Activated CD4-positive, alpha-beta T cell treated with anti-CD3 and anti-CD28 coated beads, Interleukin-2, amount 10 ng/mL, durations not matched to agents 24 days and 14 days (primary cell): ENCODE measurements at regions not wholly inside any gene's neighbourhood (a gene's known extent, or its start where the extent isn't known, plus 50 kb on each side); places are given as distances from the start of the nearest gene placed in this dataset.

Experiments
- DNase-seq: peaks from one replicate; pipeline ENCODE4 v3.0.0; 2022
- H3K27ac Mint-ChIP-seq: one replicate; pipeline ENCODE4 v1.8.0; 2022; ENCODE audit warnings: mild to moderate bottlenecking, mixed read lengths
- H3K27me3 Mint-ChIP-seq: one replicate; pipeline ENCODE4 v1.8.0; 2022; ENCODE audit warnings: mixed read lengths
- H3K36me3 Mint-ChIP-seq: one replicate; pipeline ENCODE4 v1.8.0; 2022; ENCODE audit warnings: low read depth, mild to moderate bottlenecking, mixed read lengths
- H3K4me1 Mint-ChIP-seq: one replicate; pipeline ENCODE4 v1.8.0; 2021; ENCODE audit warnings: mixed read lengths
- H3K4me3 Mint-ChIP-seq: one replicate; pipeline ENCODE4 v1.8.0; 2022; ENCODE audit warnings: mild to moderate bottlenecking, moderate library complexity, mixed read lengths
- H3K9me3 Mint-ChIP-seq: one replicate; pipeline ENCODE4 v1.8.0; 2021; ENCODE audit warnings: mixed read lengths
- intact Hi-C: fragments of 100-400 bp; cut with micrococcal nuclease; formaldehyde crosslinking; loops from one replicate; pipeline ENCODE4 v1.15.1; 2023

GRCh38 chr15:97013491-97013890 is 683.0 kb downstream of the NR2F2 start:
- H3K27ac Mint-ChIP-seq, result no peak overlapping the region

DNA sequence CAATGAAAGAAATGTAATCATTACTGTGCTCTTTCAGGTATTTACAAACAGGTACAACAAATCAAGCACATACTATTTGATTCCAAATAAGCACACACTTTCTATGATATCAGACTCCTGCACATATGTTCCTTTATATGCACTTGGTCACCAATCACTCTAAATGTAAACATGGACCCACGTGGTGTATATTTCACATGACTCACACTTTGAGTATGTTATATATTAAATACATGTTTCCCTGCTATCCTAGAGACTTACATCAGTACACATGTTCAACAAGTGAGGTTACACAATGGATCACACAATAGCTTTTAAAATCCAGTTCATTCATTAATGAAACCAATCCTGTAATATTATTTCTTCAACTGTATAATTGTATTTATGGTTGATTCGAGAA is 683.5 kb downstream of the NR2F2 start:
- Mint-ChIP-seq H3K9me3 (no peaks in the 10 kb centered on the region), H3K4me1 (no peaks in the 10 kb centered on the region), H3K4me3 (no peak overlapping the region), H3K27me3 (no peaks in the 10 kb centered on the region), H3K27ac (no peak overlapping the region), H3K36me3 (no peaks in the 10 kb centered on the region)
- no peak for DNase-seq
- intact Hi-C loops, result no loop called here

More at GRCh38 chr15:97013491-97013890, 683.0 kb downstream of the NR2F2 start:
- no peak overlapping the region for H3K4me3 Mint-ChIP-seq
- intact Hi-C loops, result no loop called here
- no peak for DNase-seq
- H3K9me3 Mint-ChIP-seq, result no peaks in the 10 kb centered on the region
- H3K4me1 Mint-ChIP-seq, result no peaks in the 10 kb centered on the region
- H3K36me3 Mint-ChIP-seq, result no peaks in the 10 kb centered on the region
- no peaks in the 10 kb centered on the region for H3K27me3 Mint-ChIP-seq

GRCh38 chr15:97023488-97023844 is 693.0 kb downstream of the NR2F2 start:
- no peak overlapping the region for H3K27ac Mint-ChIP-seq
- intact Hi-C loops, result no loop called here
- H3K36me3 Mint-ChIP-seq, result no peaks in the 10 kb centered on the region
- H3K9me3 Mint-ChIP-seq, result peaks cover 10% of the 10 kb centered on the region
- H3K4me3 Mint-ChIP-seq, result no peak overlapping the region
- H3K4me1 Mint-ChIP-seq, result no peaks in the 10 kb centered on the region
- DNase-seq, result no peak
- no peaks in the 10 kb centered on the region for H3K27me3 Mint-ChIP-seq

DNA sequence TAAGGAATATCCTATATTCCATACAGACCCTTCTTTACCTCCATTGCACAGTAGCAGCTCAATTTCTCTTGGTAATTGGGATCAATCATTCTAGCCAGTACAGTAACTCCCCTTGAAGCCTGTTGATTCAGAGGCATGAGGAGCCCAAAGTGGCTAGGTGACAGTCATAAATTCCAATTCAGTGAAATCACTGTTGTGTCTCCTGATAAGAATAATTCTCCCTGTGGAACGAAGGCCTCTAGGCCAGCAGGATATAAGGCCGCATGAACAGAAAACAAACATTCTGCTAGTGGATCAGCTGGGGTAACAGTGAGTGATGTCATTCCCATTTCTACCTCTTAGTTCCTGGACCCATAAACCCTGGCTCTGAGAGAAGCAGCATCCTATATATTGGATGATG is 696.3 kb downstream of the NR2F2 start:
- intact Hi-C loops, result no loop called here
- H3K4me1 Mint-ChIP-seq, result no peaks in the 10 kb centered on the region
- H3K27me3 Mint-ChIP-seq, result no peaks in the 10 kb centered on the region
- no peak overlapping the region for H3K4me3 Mint-ChIP-seq
- no peak for DNase-seq
- no peak overlapping the region for H3K27ac Mint-ChIP-seq
- no peaks in the 10 kb centered on the region for H3K36me3 Mint-ChIP-seq
- peaks cover 10% of the 10 kb centered on the region for H3K9me3 Mint-ChIP-seq

DNA sequence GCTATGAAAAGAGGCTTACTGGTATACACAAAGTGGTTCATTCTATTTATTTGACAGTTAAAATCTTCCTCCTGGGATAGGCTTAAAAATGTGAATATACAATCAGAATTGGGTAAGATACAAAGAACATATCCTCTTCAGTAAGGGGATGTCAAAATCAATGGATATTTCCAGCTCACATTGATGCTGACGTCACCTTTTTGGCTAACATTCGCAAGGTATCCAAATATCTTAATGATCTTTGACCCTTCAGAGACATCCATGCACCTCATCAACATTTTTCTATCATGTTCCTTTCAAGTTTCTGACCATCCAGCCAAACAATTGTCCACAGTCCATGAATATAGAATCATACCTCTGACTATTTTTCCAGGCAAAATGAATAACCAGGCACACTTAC is 697.3 kb downstream of the NR2F2 start:
- no peak overlapping the region for H3K27ac Mint-ChIP-seq
- DNase-seq, result no peak
- H3K4me3 Mint-ChIP-seq, result no peak overlapping the region
- H3K27me3 Mint-ChIP-seq, result no peaks in the 10 kb centered on the region
- intact Hi-C loops, result no loop called here
- peaks cover 10% of the 10 kb centered on the region for H3K9me3 Mint-ChIP-seq
- no peaks in the 10 kb centered on the region for H3K36me3 Mint-ChIP-seq
- no peaks in the 10 kb centered on the region for H3K4me1 Mint-ChIP-seq

DNA sequence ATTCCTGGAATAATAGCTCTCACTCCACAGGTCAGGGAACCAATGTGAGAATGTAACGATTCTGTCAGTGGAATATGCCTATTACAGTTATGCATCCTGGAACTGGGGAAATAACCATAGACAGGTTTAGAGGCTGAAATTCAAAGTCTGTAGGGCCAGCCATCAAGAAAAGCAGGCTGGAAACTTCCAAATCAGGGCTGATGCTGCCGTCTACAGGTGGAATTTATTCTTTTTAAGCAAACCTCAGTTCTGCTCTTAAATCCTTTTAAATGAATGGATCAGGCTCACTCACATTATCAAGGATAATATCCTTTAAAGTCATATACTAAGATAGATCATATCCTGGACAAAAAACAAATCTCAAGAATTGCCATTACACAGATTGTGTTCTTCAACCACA is 699.8 kb downstream of the NR2F2 start:
- H3K27me3 Mint-ChIP-seq, result no peaks in the 10 kb centered on the region
- DNase-seq, result no peak
- H3K9me3 Mint-ChIP-seq, result peaks cover 6% of the 10 kb centered on the region
- intact Hi-C loops, result no loop called here
- H3K27ac Mint-ChIP-seq, result no peak overlapping the region
- H3K4me3 Mint-ChIP-seq, result no peak overlapping the region
- H3K36me3 Mint-ChIP-seq, result no peaks in the 10 kb centered on the region
- H3K4me1 Mint-ChIP-seq, result no peaks in the 10 kb centered on the region

- Mint-ChIP-seq H3K27me3 (no peaks in the 10 kb centered on the region), H3K9me3 (no peaks in the 10 kb centered on the region), H3K36me3 (no peaks in the 10 kb centered on the region), H3K27ac (no peak overlapping the region), H3K4me3 (no peak overlapping the region), H3K4me1 (no peaks in the 10 kb centered on the region)
- no peak for DNase-seq
- intact Hi-C loops, result no loop called here
Observed at GRCh38 chr15:97036301-97036700, 705.8 kb downstream of the NR2F2 start.

GRCh38 chr15:97037080-97037479 is 706.6 kb downstream of the NR2F2 start:
- H3K36me3 Mint-ChIP-seq, result no peaks in the 10 kb centered on the region
- H3K9me3 Mint-ChIP-seq, result no peaks in the 10 kb centered on the region
- no peaks in the 10 kb centered on the region for H3K4me1 Mint-ChIP-seq
- H3K27ac Mint-ChIP-seq, result no peak overlapping the region
- no peak for DNase-seq
- H3K4me3 Mint-ChIP-seq, result no peak overlapping the region
- intact Hi-C loops, result no loop called here
- H3K27me3 Mint-ChIP-seq, result no peaks in the 10 kb centered on the region

- Mint-ChIP-seq H3K36me3 (no peaks in the 10 kb centered on the region), H3K27ac (no peak overlapping the region), H3K4me3 (no peak overlapping the region), H3K27me3 (no peaks in the 10 kb centered on the region), H3K4me1 (no peaks in the 10 kb centered on the region), H3K9me3 (no peaks in the 10 kb centered on the region)
- no peak for DNase-seq
- intact Hi-C loops, result no loop called here
Observed at GRCh38 chr15:97045666-97046421, 715.3 kb downstream of the NR2F2 start.

GRCh38 chr15:97052513-97052912 is 722.0 kb downstream of the NR2F2 start:
- intact Hi-C loops, result no loop called here
- H3K27ac Mint-ChIP-seq, result no peak overlapping the region
- no peaks in the 10 kb centered on the region for H3K27me3 Mint-ChIP-seq
- no peak for DNase-seq
- no peak overlapping the region for H3K4me3 Mint-ChIP-seq
- H3K36me3 Mint-ChIP-seq, result no peaks in the 10 kb centered on the region
- no peaks in the 10 kb centered on the region for H3K9me3 Mint-ChIP-seq
- H3K4me1 Mint-ChIP-seq, result no peaks in the 10 kb centered on the region

DNA sequence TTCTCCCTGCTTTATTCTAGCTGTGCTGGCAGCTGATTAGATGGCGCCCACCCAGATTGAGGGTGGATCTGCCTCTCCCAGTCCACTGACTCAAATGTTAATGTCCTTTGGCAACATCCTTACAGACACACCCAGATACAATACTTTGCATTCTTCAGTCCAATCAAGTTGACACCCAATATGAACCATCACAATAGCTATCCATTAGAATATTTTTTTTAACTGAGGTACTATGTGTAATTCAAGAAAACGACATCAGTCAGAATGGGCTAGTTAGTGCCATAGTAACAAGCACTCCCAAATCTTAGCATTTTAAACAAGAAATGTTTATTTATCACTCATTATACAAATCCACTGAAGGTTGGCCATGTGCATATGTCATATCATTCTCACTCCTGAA is 723.1 kb downstream of the NR2F2 start:
- no peaks in the 10 kb centered on the region for H3K4me1 Mint-ChIP-seq
- no peaks in the 10 kb centered on the region for H3K9me3 Mint-ChIP-seq
- DNase-seq, result no peak
- H3K36me3 Mint-ChIP-seq, result no peaks in the 10 kb centered on the region
- no peak overlapping the region for H3K27ac Mint-ChIP-seq
- no peak overlapping the region for H3K4me3 Mint-ChIP-seq
- intact Hi-C loops, result no loop called here
- H3K27me3 Mint-ChIP-seq, result no peaks in the 10 kb centered on the region

- H3K27ac Mint-ChIP-seq, result no peak overlapping the region
- no peaks in the 10 kb centered on the region for H3K9me3 Mint-ChIP-seq
- H3K4me1 Mint-ChIP-seq, result no peaks in the 10 kb centered on the region
- intact Hi-C loops, result no loop called here
- H3K27me3 Mint-ChIP-seq, result no peaks in the 10 kb centered on the region
- no peaks in the 10 kb centered on the region for H3K36me3 Mint-ChIP-seq
- no peak overlapping the region for H3K4me3 Mint-ChIP-seq
- no peak for DNase-seq
Observed at GRCh38 chr15:97057503-97057902, 727.0 kb downstream of the NR2F2 start.

- no peaks in the 10 kb centered on the region for H3K36me3 Mint-ChIP-seq
Observed at GRCh38 chr15:97059281-97059680, 728.8 kb downstream of the NR2F2 start.

DNA sequence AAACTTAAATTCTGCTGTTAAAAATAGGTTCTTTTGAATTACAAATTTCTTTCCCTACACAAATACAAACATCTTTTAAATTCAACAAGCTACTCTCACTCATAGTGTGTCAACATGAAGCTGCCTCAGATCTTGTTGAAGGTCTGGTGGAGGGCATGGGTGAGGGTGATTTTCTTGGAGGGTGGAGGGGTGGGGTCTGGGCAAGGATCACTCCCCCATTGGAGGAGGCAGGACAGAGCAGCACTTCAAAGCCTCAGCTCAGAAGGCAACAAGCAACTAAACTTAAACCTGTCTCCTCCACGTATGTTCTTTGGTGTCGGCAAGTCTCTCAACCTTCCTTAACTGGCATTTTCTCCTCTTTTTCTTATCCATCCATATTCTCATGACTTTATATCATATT is 730.9 kb downstream of the NR2F2 start:
- Mint-ChIP-seq H3K36me3 (no peaks in the 10 kb centered on the region), H3K9me3 (peaks cover 3% of the 10 kb centered on the region), H3K27ac (no peak overlapping the region), H3K4me1 (no peaks in the 10 kb centered on the region), H3K27me3 (no peaks in the 10 kb centered on the region), H3K4me3 (no peak overlapping the region)
- intact Hi-C loops, result no loop called here
- no peak for DNase-seq

More at GRCh38 chr15:97059281-97059680, 728.8 kb downstream of the NR2F2 start:
- Mint-ChIP-seq H3K4me1 (no peaks in the 10 kb centered on the region), H3K9me3 (peaks cover 3% of the 10 kb centered on the region), H3K27ac (no peak overlapping the region), H3K27me3 (no peaks in the 10 kb centered on the region), H3K4me3 (no peak overlapping the region)
- no peak for DNase-seq
- intact Hi-C loops, result no loop called here

GRCh38 chr15:97071668-97072067 is 741.2 kb downstream of the NR2F2 start:
- H3K27ac Mint-ChIP-seq, result no peak overlapping the region
- DNase-seq, result no peak
- H3K4me3 Mint-ChIP-seq, result no peak overlapping the region
- H3K27me3 Mint-ChIP-seq, result no peaks in the 10 kb centered on the region
- peaks cover 5% of the 10 kb centered on the region for H3K9me3 Mint-ChIP-seq
- no peaks in the 10 kb centered on the region for H3K4me1 Mint-ChIP-seq
- no peaks in the 10 kb centered on the region for H3K36me3 Mint-ChIP-seq
- intact Hi-C loops, result no loop called here
